ENCODE measurements at regions not wholly inside any gene's neighbourhood (a gene's known extent, or its start where the extent isn't known, plus 50 kb on each side); places are given as distances from the start of the nearest gene placed in this dataset.
"Not testable (repeated sequence)": the region's sequence is repeated elsewhere in the genome, so short reads cannot be mapped to it uniquely, and the experiment has no call there.

DNA sequence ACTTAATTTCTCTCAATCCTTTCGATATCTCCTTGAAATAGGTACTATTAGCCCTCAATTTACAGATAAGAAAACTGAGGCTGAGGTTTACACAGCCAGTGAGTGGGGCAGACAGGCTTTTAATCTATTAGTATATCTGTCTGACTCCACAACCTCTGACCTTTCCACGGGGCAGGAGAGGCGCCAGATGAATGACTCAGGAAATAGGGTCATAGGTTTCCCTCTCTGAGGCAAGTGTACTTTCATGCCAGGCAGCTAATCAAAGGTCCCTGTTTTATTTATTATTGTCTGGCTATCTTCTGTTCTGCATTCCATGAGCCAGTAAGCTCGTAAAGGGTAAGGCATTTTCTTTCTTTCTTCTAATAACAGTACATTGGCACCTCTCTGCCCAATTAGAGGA is 79.6 kb upstream of the KLF4 start:
- H2AFZ ChIP-seq, result 0 out of 2 replicates have a peak overlapping the region, but pooled peaks have one; percentile 5
- no peak for ATAC-seq

DNA sequence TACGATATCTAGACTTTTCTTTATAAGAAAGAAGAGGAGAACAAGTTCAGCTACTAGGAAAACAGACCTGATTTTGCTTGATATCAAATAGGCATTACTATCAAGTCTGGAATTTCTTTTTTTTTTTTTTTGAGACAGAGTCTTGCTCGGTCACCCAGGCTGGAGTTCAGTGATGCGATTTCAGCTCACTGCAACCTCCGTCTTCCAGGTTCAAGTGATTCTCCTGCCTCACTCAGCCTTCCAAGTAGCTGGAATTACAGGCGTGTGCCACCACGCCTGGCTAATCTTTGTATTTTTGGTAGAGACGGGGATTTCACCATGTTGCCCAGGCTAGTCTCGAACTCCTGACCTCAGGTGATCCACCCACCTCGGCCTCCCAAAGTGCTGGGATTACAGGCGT is 78.8 kb upstream of the KLF4 start:
- DNase-seq (ENCODE audit: low spot score); H3K4me1 Mint-ChIP-seq; ATAC-seq; H3K27ac ChIP-seq (ENCODE audit: low read depth); H3F3A ChIP-seq (replicated peaks; ENCODE audit: low read depth); H3K9me3 Mint-ChIP-seq; H3K4me3 Mint-ChIP-seq; H3K27me3 Mint-ChIP-seq (ENCODE audit: insufficient read depth, low read depth, poor library complexity); H4K20me1 ChIP-seq (replicated peaks; ENCODE audit: insufficient read depth); H3K4me3 ChIP-seq; H3K27me3 ChIP-seq (ENCODE audit: insufficient read depth); H3K79me2 ChIP-seq (replicated peaks; ENCODE audit: insufficient read depth); H3K4me2 ChIP-seq; H3K36me3 ChIP-seq (ENCODE audit: insufficient read depth); H3K36me3 Mint-ChIP-seq (ENCODE audit: low read depth); H3K27ac Mint-ChIP-seq; H3K9me2 ChIP-seq (ENCODE audit: insufficient read depth); H3K4me1 ChIP-seq (ENCODE audit: insufficient read depth): not testable (repeated sequence)
- H2AFZ ChIP-seq, result 0 out of 2 replicates have a peak overlapping the region, but pooled peaks have one; percentile 5

More for the DNA sequence above, 79.6 kb upstream of the KLF4 start:
- Mint-ChIP-seq H3K27ac (no peak overlapping the region), H3K4me1 (no peaks in the 10 kb centered on the region), H3K9me3 (no peaks in the 10 kb centered on the region), H3K4me3 (no peak overlapping the region), H3K36me3 (ENCODE audit: low read depth) (no peaks in the 10 kb centered on the region), H3K27me3 (ENCODE audit: insufficient read depth, low read depth, poor library complexity) (no peaks in the 10 kb centered on the region)
- Histone ChIP-seq H4K20me1 (replicated peaks; ENCODE audit: insufficient read depth) (no peaks in the 10 kb centered on the region), H3K36me3 (ENCODE audit: insufficient read depth) (no peaks in the 10 kb centered on the region), H3K4me2 (no peak overlapping the region), H3K79me2 (replicated peaks; ENCODE audit: insufficient read depth) (no peaks in the 10 kb centered on the region), H3F3A (replicated peaks; ENCODE audit: low read depth) (no peaks in the 10 kb centered on the region), H3K27me3 (ENCODE audit: insufficient read depth) (no peaks in the 10 kb centered on the region), H3K4me3 (no peak overlapping the region), H3K4me1 (ENCODE audit: insufficient read depth) (no peaks in the 10 kb centered on the region), H3K9me2 (ENCODE audit: insufficient read depth) (no peaks in the 10 kb centered on the region), H3K27ac (ENCODE audit: low read depth) (no peak overlapping the region)
- TF ChIP-seq, protein P1, sequence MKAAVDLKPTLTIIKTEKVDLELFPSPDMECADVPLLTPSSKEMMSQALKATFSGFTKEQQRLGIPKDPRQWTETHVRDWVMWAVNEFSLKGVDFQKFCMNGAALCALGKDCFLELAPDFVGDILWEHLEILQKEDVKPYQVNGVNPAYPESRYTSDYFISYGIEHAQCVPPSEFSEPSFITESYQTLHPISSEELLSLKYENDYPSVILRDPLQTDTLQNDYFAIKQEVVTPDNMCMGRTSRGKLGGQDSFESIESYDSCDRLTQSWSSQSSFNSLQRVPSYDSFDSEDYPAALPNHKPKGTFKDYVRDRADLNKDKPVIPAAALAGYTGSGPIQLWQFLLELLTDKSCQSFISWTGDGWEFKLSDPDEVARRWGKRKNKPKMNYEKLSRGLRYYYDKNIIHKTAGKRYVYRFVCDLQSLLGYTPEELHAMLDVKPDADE (IDR thresholded peaks at IDR 0.05), result no peak
- no peak for DNase-seq (ENCODE audit: low spot score)

DNA sequence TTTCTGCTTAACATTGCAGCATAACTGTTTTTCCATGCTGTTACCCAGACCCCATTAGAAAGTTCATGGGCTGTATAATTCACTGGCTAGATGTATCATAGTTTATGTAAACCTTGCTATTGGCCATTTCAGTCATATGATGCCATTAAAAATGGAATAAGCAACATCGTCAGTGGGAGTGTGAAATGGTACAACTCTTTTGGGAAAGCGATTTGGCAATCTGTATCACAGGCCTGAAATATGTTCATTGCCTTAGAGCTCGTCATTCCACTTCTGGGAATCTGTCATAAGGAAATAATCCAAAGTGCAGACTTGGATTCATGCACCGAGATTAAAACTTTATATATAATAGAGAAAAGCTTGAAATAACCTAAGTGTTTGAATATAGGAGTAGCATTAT is 77.9 kb upstream of the KLF4 start:
- no peak overlapping the region for H3K4me3 ChIP-seq
- no peak overlapping the region for H3K27ac Mint-ChIP-seq
- TF ChIP-seq STAT1 (IDR thresholded peaks at IDR 0.05; ENCODE audit: unreplicated experiment) (no peak), ZNF331 (CRISPR knock-in tag; IDR thresholded peaks at IDR 0.05; ENCODE audit: low read depth) (no peak), EZH2phosphoT487 (IDR thresholded peaks at IDR 0.05; ENCODE audit: unreplicated experiment) (no peak), ZNF114 (CRISPR knock-in tag; IDR thresholded peaks at IDR 0.05) (no peak), NANOG (IDR thresholded peaks at IDR 0.05; ENCODE audit: borderline replicate concordance) (no peak), POLR2AphosphoS5 (IDR thresholded peaks at IDR 0.05; ENCODE audit: low read depth) (no peak)
- TF ChIP-seq, protein P2, sequence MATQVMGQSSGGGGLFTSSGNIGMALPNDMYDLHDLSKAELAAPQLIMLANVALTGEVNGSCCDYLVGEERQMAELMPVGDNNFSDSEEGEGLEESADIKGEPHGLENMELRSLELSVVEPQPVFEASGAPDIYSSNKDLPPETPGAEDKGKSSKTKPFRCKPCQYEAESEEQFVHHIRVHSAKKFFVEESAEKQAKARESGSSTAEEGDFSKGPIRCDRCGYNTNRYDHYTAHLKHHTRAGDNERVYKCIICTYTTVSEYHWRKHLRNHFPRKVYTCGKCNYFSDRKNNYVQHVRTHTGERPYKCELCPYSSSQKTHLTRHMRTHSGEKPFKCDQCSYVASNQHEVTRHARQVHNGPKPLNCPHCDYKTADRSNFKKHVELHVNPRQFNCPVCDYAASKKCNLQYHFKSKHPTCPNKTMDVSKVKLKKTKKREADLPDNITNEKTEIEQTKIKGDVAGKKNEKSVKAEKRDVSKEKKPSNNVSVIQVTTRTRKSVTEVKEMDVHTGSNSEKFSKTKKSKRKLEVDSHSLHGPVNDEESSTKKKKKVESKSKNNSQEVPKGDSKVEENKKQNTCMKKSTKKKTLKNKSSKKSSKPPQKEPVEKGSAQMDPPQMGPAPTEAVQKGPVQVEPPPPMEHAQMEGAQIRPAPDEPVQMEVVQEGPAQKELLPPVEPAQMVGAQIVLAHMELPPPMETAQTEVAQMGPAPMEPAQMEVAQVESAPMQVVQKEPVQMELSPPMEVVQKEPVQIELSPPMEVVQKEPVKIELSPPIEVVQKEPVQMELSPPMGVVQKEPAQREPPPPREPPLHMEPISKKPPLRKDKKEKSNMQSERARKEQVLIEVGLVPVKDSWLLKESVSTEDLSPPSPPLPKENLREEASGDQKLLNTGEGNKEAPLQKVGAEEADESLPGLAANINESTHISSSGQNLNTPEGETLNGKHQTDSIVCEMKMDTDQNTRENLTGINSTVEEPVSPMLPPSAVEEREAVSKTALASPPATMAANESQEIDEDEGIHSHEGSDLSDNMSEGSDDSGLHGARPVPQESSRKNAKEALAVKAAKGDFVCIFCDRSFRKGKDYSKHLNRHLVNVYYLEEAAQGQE (IDR thresholded peaks at IDR 0.05; ENCODE audit: unreplicated experiment), result no peak
- TF ChIP-seq, protein P1 (IDR thresholded peaks at IDR 0.05), result no peak

More for the DNA sequence above, 77.9 kb upstream of the KLF4 start:
- Histone ChIP-seq H3K9me2 (ENCODE audit: insufficient read depth) (no peaks in the 10 kb centered on the region), H3K79me2 (replicated peaks; ENCODE audit: insufficient read depth) (no peaks in the 10 kb centered on the region), H3F3A (replicated peaks; ENCODE audit: low read depth) (no peaks in the 10 kb centered on the region), H3K4me1 (ENCODE audit: insufficient read depth) (no peaks in the 10 kb centered on the region), H3K27ac (ENCODE audit: low read depth) (no peak overlapping the region), H2AFZ (no peak overlapping the region), H3K36me3 (ENCODE audit: insufficient read depth) (no peaks in the 10 kb centered on the region), H3K27me3 (ENCODE audit: insufficient read depth) (no peaks in the 10 kb centered on the region), H3K4me2 (no peak overlapping the region), H4K20me1 (replicated peaks; ENCODE audit: insufficient read depth) (no peaks in the 10 kb centered on the region)
- Mint-ChIP-seq H3K4me3 (no peak overlapping the region), H3K27me3 (ENCODE audit: insufficient read depth, low read depth, poor library complexity) (no peaks in the 10 kb centered on the region), H3K36me3 (ENCODE audit: low read depth) (no peaks in the 10 kb centered on the region), H3K4me1 (no peaks in the 10 kb centered on the region), H3K9me3 (no peaks in the 10 kb centered on the region)
- ATAC-seq (no peak), DNase-seq (ENCODE audit: low spot score) (no peak)

Data from GM23338 (cell line).